Stromal cell of bone marrow (primary cell): ENCODE measurements at regions not wholly inside any gene's neighbourhood (a gene's known extent, or its start where the extent isn't known, plus 50 kb on each side); places are given as distances from the start of the nearest gene placed in this dataset.

Experiments
- DNase-seq: peaks from one replicate; pipeline ENCODE4 v3.0.0-alpha.2; 2012; ENCODE audit warnings: low read depth

DNA sequence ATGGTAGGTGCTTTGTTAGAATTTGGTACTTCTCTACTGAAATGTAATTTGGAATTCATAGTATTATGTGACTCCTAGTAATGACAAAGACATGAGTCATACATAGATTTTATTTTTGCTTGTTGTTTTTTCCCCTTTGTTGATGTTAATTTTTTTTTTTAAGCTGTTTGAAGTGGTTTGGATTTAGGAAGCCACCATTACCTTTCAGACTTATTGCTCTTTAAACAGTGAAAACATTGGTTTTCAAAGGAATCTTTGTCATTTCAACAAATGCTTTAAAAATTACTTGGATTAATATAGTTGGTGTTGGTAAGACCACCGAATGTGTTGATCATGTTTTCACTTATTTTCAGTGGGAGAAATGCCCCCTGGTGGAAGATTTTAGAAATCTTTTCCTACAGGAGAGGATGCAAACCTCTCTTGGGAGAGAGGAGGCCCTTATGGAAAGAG lies 170.1 kb upstream of the PITX1 start:
- DNase-seq: no peak

DNA sequence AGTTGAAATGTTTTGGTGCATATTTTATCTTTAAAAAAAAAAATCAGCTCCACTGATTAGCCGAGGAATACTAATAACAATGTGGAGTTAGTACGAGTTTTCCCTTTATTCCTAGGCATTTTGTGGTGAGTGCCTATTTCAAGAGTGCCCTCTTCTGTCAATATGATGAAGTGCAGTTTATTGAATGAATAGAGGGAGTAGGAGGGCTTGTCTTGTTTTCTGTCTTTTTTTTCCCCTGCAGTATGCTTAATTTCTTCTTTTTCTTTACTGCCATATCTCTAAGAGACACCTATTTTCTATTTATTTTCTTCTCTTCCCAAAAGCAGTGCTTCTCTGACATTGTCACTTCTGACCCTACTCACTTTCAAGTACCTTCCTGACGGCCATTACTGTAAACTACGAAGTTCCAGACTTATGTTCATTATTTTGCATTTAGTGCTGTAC lies 169.6 kb upstream of the PITX1 start:
- no peak for DNase-seq

DNA sequence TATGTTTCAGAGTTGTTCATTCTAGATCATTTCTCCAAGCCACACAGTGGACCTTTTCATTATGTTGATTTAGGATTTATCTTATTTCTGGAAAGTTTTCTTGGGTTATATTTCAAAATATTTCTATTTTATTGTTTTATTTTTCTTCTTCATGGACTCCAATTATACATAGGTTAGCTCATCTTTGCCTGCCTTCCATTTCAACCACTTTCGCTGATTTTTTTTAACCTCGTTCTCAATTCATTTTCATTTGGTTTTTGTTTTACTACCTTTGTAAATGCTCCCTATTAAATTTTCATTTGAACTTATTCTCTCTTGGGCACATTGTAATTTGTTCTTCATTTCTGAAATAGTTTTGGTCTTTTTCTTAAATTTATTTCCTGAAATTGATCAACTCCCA lies 169.0 kb upstream of the PITX1 start:
- no peak for DNase-seq

DNA sequence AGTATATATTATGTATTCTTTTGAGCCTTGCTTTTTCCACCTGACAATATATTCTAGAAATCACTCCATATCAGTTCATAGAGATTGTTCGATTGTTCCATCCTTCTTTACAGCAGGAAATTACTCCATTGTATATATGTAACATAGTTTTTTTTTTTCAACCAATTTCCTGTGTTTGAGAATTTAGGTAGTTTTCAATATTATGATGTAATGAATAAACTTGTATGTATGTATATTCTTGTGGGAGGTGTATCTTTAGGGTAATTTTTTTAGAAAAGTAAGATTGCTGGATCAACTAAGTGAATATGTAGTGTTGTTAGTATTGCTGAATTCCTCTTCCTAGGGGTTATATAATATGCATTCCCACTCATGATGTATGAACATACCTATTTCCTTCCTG lies 165.9 kb upstream of the PITX1 start:
- no peak for DNase-seq

DNA sequence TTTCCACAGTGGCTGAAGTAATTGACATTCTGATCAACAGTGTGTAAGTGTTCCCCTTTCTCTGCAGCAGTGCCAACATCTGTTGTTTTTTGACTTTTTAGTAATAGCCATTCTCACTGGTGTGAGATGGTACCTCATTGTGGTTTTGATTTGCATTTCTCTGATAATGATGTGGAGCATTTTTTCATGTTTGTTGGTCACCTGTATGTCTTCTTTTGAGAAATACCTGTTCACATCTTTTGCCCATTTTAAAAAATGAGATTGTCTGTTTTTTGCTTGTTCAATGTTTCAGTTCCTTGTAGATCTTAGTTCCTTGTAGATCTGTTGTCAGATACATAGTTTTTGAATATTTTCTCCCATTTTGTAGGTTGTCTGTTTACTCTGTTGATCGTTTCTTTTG lies 162.5 kb upstream of the PITX1 start:
- DNase-seq: no peak

DNA sequence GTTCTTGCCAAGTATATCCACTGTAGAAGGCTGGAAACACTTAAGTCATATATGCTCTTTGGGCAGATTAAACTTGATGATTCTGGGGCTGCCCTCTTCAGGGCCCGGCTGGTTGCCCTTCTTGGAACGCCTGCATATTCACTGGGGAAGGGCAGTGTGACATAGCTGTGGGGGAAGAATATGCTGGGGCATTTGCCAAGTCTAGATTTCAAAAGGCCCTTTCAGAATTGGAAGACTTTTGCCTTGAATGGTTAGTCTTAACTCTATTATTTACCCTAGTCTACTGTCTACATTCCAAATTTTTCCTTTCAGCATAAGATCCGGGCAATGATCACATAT lies 161.2 kb upstream of the PITX1 start:
- peak; percentile 60 for DNase-seq

DNA sequence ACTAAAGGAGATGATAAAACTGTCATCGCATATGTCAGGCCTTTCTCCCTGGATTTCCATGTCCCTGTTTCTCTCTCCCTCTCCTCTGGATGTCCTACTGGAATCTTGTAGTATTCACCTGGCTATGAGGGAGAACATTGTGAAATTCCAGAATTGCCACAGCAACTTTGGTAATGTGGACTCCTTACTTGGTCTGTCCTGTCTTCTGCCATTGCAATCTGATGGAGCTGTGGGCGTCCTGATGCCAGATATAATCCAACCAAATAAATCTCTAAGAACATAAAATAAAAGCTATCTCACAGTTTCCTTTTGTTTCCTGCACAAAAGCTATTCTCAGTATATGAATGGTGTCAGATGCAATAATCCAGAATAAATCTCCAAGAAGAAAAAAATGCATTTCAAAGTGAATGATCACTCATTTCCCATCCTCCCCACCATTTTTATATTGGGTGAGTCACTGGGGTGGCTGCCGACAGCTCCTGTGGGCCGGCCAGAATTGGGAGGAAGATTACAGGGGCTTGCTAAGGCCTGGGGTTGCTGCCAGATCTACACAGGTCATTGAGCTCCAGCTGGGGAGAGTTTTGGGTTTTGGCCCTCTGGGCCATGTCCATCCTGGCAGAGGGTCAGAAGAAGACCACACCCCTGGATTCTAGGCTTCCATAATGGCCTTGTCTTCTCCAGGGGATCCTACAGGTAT lies 160.7 kb upstream of the PITX1 start:
- peak; percentile 74 for DNase-seq

DNA sequence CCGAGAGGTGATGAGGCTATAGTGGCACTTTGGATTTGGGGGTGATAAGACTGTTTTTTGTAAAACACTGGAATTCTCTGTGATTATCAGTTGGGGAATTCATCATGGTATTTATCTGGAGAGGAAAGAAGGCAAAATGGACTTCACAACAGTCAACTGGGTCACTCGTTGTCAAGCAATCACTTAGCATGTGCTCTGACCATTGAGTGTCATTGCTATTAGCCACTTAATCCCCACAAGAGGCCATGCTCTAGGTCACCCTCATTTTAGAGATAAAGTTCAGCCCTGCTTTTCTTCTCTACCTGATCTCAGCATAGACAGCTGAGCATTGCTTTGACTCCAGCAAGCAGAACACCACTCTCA lies 160.1 kb upstream of the PITX1 start:
- no peak for DNase-seq

DNA sequence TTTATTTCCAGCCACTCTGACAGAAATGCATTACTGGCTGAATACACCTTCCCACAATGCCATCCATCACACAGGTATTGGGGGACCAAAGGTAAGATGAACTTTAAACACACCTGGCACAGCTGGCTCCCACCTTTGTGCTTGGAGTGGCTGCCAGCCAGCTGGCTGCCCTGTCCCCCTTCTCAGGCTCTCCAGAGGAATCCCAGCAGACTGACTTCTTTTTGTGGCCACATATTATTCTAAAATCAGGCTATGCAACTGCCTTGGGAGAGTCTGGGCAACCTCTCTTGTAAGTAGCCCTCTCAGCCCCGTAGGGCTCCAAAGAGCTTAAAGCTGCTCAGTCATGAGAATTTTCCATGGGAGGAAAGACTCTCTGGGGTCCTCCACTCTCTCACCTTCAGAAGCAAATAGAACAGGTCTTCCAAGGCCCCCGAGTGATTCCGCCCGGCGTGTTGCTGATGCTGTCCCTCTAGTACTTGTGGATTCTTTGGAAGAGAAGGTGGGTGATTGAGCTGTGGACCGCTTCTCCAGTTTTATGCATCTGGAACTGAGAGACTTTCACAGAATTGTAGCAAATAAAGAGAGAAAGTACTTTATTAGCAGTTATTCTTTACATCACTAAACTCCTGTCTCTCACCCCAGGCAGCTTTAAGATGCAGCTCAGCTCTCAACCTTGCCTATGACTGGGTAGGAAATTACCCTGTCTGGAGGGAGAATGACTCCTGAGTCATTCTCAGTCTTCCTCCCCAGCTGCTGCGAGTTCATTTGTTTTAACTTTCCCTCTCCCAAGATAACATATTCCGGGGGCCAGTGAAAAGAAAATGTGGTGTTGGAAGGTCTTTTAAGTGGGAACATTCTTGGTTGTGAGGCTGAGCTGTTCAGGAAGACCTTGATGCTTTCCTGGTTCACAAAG lies 159.4 kb upstream of the PITX1 start:
- peak; percentile 45 for DNase-seq

DNA sequence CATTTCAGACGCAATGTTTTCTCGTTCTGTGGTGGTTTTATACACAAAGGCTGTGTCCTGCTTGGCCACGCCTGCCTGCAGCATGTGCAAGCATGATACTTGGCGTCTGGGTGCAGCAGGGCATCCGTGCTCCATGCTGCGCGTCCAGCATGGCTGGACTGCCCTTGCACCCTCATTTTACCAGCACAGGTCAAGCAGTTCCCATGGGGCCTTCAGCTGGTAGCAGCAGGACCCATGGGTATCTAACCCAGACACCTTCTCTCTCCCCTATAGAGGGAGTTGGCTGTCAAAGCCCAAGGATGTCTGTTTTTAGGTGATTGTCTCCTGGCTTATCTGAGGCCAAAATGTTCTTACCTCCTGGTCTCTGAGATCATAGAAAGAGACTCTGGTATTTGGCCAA lies 158.3 kb upstream of the PITX1 start:
- no peak for DNase-seq

DNA sequence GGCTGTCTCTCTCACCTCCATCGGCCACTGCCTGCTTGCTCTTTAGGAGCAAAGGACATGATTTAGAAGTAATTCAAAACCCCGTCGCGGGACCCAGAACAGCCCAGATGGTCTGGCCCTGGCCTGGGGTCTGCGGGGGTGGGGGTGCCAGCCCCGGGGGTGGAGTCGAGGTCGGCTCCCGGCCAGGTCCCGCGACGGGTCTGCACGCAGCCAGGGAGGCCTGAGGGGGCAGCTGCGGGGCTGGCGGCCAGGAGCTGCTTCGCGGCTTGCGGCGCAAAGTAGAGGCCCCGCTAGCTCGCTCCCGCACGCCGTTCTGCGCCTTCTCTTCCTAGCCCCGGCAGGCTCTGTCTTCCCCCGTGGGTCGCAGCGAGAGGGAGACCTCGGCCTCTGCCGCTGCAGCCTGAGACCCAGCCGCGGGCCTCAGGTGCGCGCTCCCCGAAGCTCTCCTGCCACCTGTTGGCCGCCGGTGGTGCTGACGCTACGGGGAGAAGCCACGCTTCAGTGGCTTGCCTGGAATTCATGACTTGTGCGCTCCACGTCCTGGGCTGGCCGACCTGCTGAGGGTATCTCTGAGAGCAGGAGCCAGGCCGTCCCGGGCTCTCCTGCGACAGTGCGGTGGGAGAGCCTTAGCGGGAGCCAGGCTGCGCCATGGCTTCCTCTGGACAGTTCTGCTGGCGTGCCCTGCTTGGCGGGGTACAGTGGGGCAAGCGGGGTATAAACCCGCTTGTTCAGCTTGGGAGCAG lies 157.2 kb upstream of the PITX1 start:
- DNase-seq: peak; percentile 47

DNA sequence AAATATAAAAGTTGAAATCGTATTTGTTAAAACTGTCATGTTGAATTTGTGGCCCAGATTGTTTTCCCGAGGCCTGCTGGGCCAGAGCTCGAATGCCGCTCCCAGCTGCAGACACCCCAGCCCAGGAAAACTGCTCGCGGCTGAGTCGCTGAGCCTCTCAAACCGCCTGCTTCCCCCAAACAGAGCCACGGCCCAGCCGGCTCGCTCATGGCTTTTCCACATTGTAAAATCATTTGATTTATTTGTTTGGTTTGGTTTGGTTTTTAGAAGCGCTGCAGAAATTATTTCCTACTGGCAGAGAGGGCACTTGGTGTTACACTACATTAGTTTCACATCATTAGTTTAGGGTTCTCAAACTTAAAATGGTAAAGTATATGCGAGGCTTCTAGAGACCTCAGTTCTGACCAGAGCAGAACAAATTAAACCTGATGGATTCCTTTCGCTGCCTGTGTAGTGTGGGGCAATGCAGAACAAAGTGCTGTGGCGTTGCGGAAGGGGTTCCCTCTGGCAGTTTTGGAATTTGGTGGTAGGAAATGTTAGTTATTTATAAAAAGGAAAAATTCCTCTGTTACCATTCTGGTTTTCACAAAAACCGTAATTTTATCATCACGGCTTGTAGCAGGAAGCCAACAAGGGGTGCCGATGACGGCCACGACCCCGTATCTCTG lies 156.5 kb upstream of the PITX1 start:
- no peak for DNase-seq

DNA sequence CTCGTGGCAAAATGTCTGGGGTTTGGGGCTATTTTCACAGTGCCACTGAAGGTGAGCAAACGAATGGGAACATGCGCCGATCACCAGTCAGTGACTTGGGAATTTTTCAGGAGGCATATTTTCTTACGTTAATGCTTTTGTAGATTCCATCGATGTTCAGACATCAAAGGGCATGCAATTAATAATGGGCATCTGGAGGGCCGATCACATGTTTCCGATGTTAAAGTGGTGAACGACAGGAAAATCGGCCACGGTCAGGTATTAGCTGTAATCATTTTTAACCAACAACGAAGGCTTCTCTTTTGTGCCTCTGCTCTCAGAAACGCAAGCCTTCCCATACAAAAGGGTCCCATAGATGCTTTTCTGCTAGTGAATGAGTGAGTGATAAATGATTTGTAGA lies 155.0 kb upstream of the PITX1 start:
- DNase-seq: no peak

DNA sequence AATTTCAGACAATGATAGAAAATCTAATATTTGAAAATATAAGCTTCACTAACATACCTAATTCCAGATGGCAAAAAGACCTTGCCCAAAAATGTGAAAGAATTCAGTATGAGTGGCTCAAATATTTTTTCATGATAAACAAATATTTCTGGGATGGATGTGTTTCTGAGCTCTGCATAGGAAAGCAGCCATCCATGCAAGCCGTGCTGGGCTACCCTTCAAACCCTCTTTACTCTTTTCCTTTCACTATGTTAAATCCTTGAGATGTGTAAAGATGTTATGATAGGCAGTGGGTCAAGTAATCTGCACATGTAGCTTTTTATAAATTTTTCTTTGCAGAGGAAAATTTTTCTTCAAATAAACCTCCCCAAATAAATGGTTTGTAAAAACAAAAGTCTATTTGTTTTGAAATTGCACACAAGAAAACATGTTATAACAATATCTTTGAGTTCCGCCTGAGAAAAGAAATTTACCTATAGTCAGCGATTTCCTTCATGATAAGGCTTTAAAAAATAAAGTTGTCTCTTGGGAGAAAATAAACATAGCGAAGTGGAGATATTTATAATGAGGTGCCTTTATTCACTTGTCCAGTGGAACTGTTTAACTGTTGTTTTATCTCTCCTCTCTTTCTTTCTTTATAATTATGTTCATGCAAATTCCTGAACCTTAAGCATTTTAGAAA lies 154.3 kb upstream of the PITX1 start:
- DNase-seq: no peak

DNA sequence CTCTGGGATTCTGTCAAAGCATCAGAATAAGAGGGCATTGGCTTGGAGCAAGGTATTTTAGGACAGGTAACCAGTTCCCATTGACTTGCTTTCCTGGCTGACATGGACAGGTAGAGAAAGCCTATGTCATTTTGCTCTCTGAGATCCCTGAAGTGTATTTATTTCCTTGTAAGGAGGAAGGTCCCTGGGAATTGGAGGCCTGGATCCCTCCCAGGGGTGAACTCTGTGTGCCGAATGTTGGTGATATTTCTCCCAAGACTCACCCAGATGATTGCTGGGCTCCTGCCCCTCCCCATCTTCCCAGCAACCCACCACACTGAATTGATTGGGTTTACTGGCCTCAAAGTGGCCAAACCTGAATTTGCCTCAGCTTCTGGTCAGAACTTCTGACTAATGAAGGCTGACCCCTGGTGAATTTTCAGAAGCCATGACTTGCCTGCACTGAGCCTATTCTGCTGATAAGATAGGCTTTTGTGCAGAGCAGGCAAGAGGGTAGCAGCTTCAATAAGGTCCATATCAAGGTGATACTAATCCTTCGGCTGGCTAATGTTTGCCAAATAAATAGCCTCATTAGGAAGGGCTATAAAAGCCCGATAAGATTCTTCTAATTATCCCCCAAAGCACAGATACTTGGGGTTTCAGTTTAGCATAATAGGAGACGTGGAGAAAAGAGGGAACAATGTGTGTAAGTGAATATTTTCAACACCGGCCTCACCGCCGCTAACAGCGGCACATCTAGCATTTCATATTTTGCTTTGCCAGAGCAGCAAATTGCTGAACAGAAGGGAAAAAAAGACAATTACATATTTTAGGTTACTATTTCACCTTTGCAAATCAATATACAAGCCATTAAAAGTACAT lies 152.9 kb upstream of the PITX1 start:
- no peak for DNase-seq

DNA sequence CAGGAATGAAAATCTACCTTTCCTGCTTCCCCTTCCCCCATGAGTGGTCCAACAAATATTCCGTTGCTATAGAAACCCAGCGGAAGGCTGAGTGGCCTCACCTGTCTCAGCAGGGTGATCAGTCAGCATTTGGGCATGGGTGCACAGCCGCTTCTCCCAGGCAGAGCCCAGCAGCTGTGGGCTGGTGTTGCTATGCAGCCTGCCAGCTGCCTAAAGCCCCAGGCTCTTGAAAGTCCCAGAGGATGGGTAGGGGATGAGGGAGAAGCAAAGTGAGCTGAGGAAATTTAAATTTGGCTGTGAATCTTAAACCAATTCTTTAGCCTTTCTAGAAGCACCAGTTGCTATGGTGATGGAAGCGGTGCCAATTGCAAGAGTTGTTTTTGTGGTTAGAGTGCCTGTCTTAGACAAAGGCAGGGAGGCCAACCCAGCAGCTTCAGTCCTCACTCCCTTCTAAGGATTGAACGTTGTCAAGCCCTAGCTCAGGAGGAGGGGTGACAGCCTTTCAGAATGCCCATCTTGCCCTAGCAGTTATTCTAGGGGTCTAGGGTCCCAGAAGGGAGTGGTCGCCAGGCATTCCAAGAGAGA lies 151.5 kb upstream of the PITX1 start:
- DNase-seq: peak; percentile 85

DNA sequence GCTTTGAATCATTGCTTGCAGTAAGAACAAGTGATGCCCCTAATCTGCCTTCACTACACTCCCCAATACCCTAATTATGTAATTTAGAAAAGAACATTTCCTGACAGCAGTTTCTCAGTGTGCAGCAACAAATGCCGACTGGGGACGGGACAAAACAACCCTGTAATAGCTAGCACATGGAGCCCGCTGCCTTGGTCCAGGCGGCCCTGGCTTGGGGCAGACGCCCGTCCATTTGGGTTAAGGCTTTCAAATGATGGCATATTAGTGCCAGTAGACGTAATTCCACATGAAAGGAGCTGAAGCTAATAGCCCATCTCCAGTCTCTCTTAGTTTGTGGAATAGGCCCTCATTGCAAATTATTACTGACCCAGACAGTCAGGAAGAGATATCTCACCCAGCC lies 150.6 kb upstream of the PITX1 start:
- no peak for DNase-seq

DNA sequence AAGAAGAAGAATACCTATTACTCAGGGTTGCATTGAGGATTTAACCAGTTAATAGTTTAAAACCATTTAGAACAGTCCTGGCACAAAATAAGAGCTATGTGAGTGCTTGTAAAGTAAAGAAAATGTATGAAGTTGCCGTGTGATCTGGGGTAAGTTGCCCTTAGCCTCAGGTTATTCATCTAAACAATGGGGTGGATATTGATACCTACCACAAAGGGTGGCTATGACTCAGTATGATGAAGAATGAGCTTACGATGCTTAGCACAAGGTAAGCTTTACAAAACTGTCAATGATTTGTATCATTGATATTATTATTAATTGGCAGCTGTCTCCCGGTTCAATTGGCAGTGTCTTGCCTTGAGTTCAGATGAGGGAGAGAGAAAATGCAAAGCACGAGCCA lies 149.4 kb upstream of the PITX1 start:
- DNase-seq: no peak

DNA sequence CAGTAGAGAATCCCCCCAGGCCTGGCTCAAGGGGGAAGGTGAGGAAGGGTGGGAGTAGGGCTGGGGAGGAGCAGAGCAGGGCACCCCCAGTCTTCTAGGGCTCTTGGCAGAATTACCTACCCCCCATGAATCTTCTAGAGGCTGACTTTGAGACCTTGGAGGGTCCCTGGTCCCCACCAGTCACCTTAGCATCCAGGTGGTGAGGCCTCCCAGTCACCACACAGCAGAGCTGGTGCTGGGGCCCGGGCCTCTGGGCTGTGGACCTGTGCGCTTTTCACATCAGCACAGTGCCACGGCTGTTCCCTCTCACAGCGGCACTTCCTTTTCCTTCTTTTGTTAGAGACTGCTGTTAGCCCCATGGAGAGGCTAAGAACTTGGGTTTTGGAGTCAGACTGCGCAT lies 148.6 kb upstream of the PITX1 start:
- DNase-seq: no peak

DNA sequence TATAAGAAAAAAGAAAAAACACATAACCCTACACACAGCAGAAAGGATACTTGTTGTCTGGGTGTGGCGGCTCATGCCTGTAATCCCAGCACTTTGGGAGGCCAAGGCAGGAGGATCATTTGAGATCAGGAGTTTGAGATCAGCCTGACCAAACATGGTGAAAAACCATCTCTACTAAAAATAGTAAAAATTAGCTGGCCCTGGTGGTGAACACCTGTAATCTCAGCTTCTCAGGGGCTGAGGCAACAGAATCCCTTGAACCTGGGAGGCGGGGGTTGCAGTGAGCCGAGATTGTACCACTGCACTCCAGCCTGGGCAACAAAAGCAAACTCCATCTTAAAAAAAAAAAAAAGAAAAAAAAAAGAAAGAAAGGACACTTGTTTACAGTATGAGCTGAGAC lies 147.6 kb upstream of the PITX1 start:
- no peak for DNase-seq
